ENCODE measurements at regions not wholly inside any gene's neighbourhood (a gene's known extent, or its start where the extent isn't known, plus 50 kb on each side); places are given as distances from the start of the nearest gene placed in this dataset.

DNA sequence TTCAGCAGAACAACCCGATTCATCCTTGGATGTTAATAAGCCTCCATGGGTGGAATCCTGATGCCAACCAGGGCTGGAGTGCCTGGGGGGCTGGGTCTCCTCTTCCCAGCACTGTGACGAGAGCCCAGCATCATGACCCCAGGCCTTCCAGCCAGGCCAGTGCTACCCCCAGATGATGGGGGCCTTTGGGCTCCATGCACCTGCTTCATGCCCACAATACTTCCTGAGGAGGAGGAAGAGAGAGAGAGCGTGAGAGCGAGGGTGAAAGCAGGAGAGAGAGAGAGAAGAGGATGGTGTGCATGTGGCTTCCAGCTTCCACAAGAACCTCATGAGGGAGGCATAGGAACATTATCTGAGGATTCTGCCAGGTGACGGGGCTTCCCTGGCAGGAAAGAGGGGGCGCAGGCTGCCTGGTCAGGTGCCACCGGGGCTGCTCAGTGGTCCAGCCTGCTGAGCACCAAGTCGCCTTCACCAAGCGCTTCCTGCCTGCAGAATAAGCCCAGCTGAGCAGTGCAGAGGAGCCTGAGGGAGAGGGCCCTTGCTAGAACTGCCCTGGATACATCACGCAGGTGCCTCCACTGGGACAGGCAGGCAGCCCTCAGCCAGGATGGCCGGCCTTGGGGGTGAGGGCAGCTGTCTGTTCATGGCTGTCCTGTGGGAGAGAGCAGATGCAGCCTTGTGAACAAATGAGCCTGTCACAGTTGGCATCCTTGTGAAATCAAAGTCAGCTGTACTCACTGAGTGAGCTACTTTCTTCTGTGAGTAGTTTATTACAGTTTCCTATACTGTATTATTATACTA, 243.3 kb upstream of the B3GAT1 start:
- intact Hi-C loops (cut with DNase I): no loop called here
- H3K9me3 ChIP-seq: no peaks in the 10 kb centered on the region
- no peak for DNase-seq
- H3K27me3 ChIP-seq: no peaks in the 10 kb centered on the region
- 82 to 91% methylated on average over 11 of the region's 11 CpGs for WGBS, 2 donors
- H3K4me1 ChIP-seq: no peaks in the 10 kb centered on the region
- no peak overlapping the region for H3K27ac ChIP-seq
- no peak overlapping the region for H3K4me3 ChIP-seq (replicated peaks in 1 of 3)
- TF ChIP-seq CTCF (IDR thresholded peaks at IDR 0.05) (no peak), POLR2A (IDR thresholded peaks at IDR 0.05) (no peak)
- H3K36me3 ChIP-seq: no peaks in the 10 kb centered on the region

- Histone ChIP-seq H3K27ac (no peak overlapping the region), H3K27me3 (no peaks in the 10 kb centered on the region), H3K9me3 (no peaks in the 10 kb centered on the region), H3K4me1 (no peaks in the 10 kb centered on the region), H3K36me3 (no peaks in the 10 kb centered on the region), H3K4me3 (replicated peaks in 1 of 3) (no peak overlapping the region)
- no peak for DNase-seq
- WGBS, 2 donors: 82 to 85% methylated on average over 20 of the region's 20 CpGs
- TF ChIP-seq CTCF (IDR thresholded peaks at IDR 0.05): no peak
- no peak for TF ChIP-seq POLR2A (IDR thresholded peaks at IDR 0.05)
- intact Hi-C loops (cut with DNase I): no loop called here
Observed at GRCh38 chr11:134654161-134654915, 242.3 kb upstream of the B3GAT1 start.

DNA sequence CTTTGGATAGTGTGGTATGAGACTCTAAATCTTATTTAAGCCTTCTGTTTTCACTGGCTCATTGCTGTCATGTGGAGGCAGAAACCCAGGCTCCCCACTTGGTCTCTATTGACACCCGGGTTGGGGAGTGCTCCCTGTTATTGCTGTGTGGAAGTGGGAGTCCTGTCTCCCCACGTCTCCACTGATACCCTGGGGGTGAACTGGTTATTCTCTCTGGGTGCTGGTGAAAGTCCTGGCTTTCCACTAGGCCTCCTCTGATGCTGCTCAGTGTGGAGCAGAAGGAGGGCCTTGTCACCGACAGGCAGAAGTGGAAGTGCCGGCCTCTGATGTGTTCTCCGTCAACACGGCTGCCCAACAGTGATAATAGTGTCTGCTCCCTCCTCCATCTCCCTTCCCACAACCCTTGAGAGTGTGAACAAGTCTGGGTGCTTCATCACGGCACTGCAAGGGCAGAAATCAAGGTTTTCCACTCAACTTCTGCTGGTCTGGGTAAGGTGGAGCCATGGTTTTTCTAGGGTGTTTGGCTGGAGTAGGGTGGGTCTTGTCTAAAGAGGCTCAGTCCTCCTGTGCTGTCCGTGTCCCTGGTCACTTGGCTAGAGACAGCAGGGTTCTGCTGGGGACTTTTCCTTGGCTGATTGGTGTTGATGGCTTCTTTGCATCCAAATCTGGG, 240.7 kb upstream of the B3GAT1 start:
- Histone ChIP-seq H3K27ac (no peak overlapping the region), H3K9me3 (no peaks in the 10 kb centered on the region), H3K4me1 (no peaks in the 10 kb centered on the region), H3K36me3 (no peaks in the 10 kb centered on the region), H3K27me3 (no peaks in the 10 kb centered on the region), H3K4me3 (replicated peaks in 1 of 3) (no peak overlapping the region)
- intact Hi-C loops (cut with DNase I): no loop called here
- 77 to 81% methylated on average over 7 to 8 of the region's 8 CpGs for WGBS, 2 donors
- TF ChIP-seq CTCF (IDR thresholded peaks at IDR 0.05) (no peak), POLR2A (IDR thresholded peaks at IDR 0.05) (no peak)
- DNase-seq: no peak

- Histone ChIP-seq H3K36me3 (no peaks in the 10 kb centered on the region), H3K9me3 (no peaks in the 10 kb centered on the region), H3K27ac (no peak overlapping the region), H3K4me3 (replicated peaks in 1 of 3) (no peak overlapping the region), H3K27me3 (no peaks in the 10 kb centered on the region), H3K4me1 (peaks cover 8 to 10% of the 10 kb centered on the region in 2 donors)
- DNase-seq: no peak
- TF ChIP-seq CTCF (IDR thresholded peaks at IDR 0.05): no peak
- no peak for TF ChIP-seq POLR2A (IDR thresholded peaks at IDR 0.05)
- WGBS, 2 donors: 79 to 85% methylated on average over 5 of the region's 5 CpGs
- intact Hi-C loops (cut with DNase I): no loop called here
Observed at GRCh38 chr11:134647066-134647743, 235.2 kb upstream of the B3GAT1 start.

Measured in thyroid gland (tissue), 4 donors.